Activated naive CD8-positive, alpha-beta T cell treated with anti-CD3 and anti-CD28 coated beads for 36 hours (primary cell): ENCODE measurements at regions not wholly inside any gene's neighbourhood (a gene's known extent, or its start where the extent isn't known, plus 50 kb on each side); places are given as distances from the start of the nearest gene placed in this dataset.

Experiments
- DNase-seq: peaks from one replicate; pipeline ENCODE4 v3.0.0; 2021
- H3K27ac Mint-ChIP-seq: one replicate; pipeline ENCODE4 v1.8.0; 2022; ENCODE audit warnings: mild to moderate bottlenecking, moderate library complexity, mixed read lengths
- H3K27me3 Mint-ChIP-seq: one replicate; pipeline ENCODE4 v1.8.0; 2022; ENCODE audit warnings: mild to moderate bottlenecking, mixed read lengths
- H3K36me3 Mint-ChIP-seq: one replicate; pipeline ENCODE4 v1.8.0; 2021; ENCODE audit warnings: mild to moderate bottlenecking, mixed read lengths
- H3K4me1 Mint-ChIP-seq: one replicate; pipeline ENCODE4 v1.8.0; 2021; ENCODE audit warnings: mixed read lengths
- H3K4me3 Mint-ChIP-seq: one replicate; pipeline ENCODE4 v1.8.0; 2022; ENCODE audit warnings: mild to moderate bottlenecking, moderate library complexity, mixed read lengths
- H3K9me3 Mint-ChIP-seq: one replicate; pipeline ENCODE4 v1.8.0; 2022; ENCODE audit warnings: mixed read lengths

- H3K9me3 Mint-ChIP-seq = no peaks in the 10 kb centered on the region
- H3K36me3 Mint-ChIP-seq = no peaks in the 10 kb centered on the region
- DNase-seq = no peak
- no peak overlapping the region for H3K27ac Mint-ChIP-seq
- H3K27me3 Mint-ChIP-seq = no peaks in the 10 kb centered on the region
- no peaks in the 10 kb centered on the region for H3K4me1 Mint-ChIP-seq
- no peak overlapping the region for H3K4me3 Mint-ChIP-seq
These were observed 445.5 kb upstream of the PKDCC start for GRCh38 chr2:41602341-41602740.

- no peaks in the 10 kb centered on the region for H3K4me1 Mint-ChIP-seq
- H3K4me3 Mint-ChIP-seq = no peak overlapping the region
- H3K36me3 Mint-ChIP-seq = no peaks in the 10 kb centered on the region
- H3K9me3 Mint-ChIP-seq = no peaks in the 10 kb centered on the region
- DNase-seq = no peak
- H3K27me3 Mint-ChIP-seq = no peaks in the 10 kb centered on the region
- H3K27ac Mint-ChIP-seq = no peak overlapping the region
These were observed 442.5 kb upstream of the PKDCC start for GRCh38 chr2:41605311-41605710.

GRCh38 chr2:41605914-41606313 lies 441.9 kb upstream of the PKDCC start:
- Mint-ChIP-seq H3K27me3 (no peaks in the 10 kb centered on the region), H3K27ac (no peak overlapping the region), H3K4me3 (no peak overlapping the region), H3K9me3 (no peaks in the 10 kb centered on the region), H3K4me1 (no peaks in the 10 kb centered on the region), H3K36me3 (no peaks in the 10 kb centered on the region)
- DNase-seq = no peak

- no peak overlapping the region for H3K27ac Mint-ChIP-seq
- H3K4me3 Mint-ChIP-seq = no peak overlapping the region
- no peaks in the 10 kb centered on the region for H3K36me3 Mint-ChIP-seq
- DNase-seq = no peak
- H3K4me1 Mint-ChIP-seq = no peaks in the 10 kb centered on the region
- H3K9me3 Mint-ChIP-seq = no peaks in the 10 kb centered on the region
- no peaks in the 10 kb centered on the region for H3K27me3 Mint-ChIP-seq
These were observed 437.2 kb upstream of the PKDCC start for GRCh38 chr2:41610501-41611190.

GRCh38 chr2:41618754-41619153 lies 429.1 kb upstream of the PKDCC start:
- H3K9me3 Mint-ChIP-seq = no peaks in the 10 kb centered on the region
- peaks cover 3% of the 10 kb centered on the region for H3K27me3 Mint-ChIP-seq
- no peaks in the 10 kb centered on the region for H3K36me3 Mint-ChIP-seq
- H3K4me1 Mint-ChIP-seq = no peaks in the 10 kb centered on the region
- no peak overlapping the region for H3K27ac Mint-ChIP-seq
- DNase-seq = no peak
- H3K4me3 Mint-ChIP-seq = no peak overlapping the region

- no peak for DNase-seq
- no peaks in the 10 kb centered on the region for H3K36me3 Mint-ChIP-seq
- H3K27ac Mint-ChIP-seq = no peak overlapping the region
- H3K27me3 Mint-ChIP-seq = peaks cover 3% of the 10 kb centered on the region
- H3K9me3 Mint-ChIP-seq = no peaks in the 10 kb centered on the region
- H3K4me1 Mint-ChIP-seq = no peaks in the 10 kb centered on the region
- no peak overlapping the region for H3K4me3 Mint-ChIP-seq
These were observed 426.7 kb upstream of the PKDCC start for GRCh38 chr2:41621095-41621494.

GRCh38 chr2:41621563-41621962 lies 426.3 kb upstream of the PKDCC start:
- H3K4me1 Mint-ChIP-seq = no peaks in the 10 kb centered on the region
- no peak overlapping the region for H3K4me3 Mint-ChIP-seq
- no peaks in the 10 kb centered on the region for H3K9me3 Mint-ChIP-seq
- H3K27me3 Mint-ChIP-seq = peaks cover 3% of the 10 kb centered on the region
- DNase-seq = no peak
- H3K27ac Mint-ChIP-seq = no peak overlapping the region
- no peaks in the 10 kb centered on the region for H3K36me3 Mint-ChIP-seq

GRCh38 chr2:41622301-41622700 lies 425.5 kb upstream of the PKDCC start:
- no peaks in the 10 kb centered on the region for H3K9me3 Mint-ChIP-seq
- no peak for DNase-seq
- H3K27ac Mint-ChIP-seq = no peak overlapping the region
- peaks cover 3% of the 10 kb centered on the region for H3K27me3 Mint-ChIP-seq
- no peaks in the 10 kb centered on the region for H3K36me3 Mint-ChIP-seq
- no peak overlapping the region for H3K4me3 Mint-ChIP-seq
- no peaks in the 10 kb centered on the region for H3K4me1 Mint-ChIP-seq

- no peaks in the 10 kb centered on the region for H3K9me3 Mint-ChIP-seq
- H3K4me3 Mint-ChIP-seq = no peak overlapping the region
- no peak for DNase-seq
- H3K4me1 Mint-ChIP-seq = no peaks in the 10 kb centered on the region
- no peaks in the 10 kb centered on the region for H3K36me3 Mint-ChIP-seq
- no peaks in the 10 kb centered on the region for H3K27me3 Mint-ChIP-seq
- H3K27ac Mint-ChIP-seq = no peak overlapping the region
These were observed 420.9 kb upstream of the PKDCC start for GRCh38 chr2:41626936-41627335.

GRCh38 chr2:41634686-41635085 lies 413.1 kb upstream of the PKDCC start:
- Mint-ChIP-seq H3K27ac (no peak overlapping the region), H3K36me3 (no peaks in the 10 kb centered on the region), H3K9me3 (peaks cover under 1% of the 10 kb centered on the region), H3K4me3 (no peak overlapping the region), H3K27me3 (peaks cover 3% of the 10 kb centered on the region), H3K4me1 (no peaks in the 10 kb centered on the region)
- no peak for DNase-seq

GRCh38 chr2:41644936-41645335 lies 402.9 kb upstream of the PKDCC start:
- DNase-seq = no peak
- Mint-ChIP-seq H3K36me3 (no peaks in the 10 kb centered on the region), H3K27ac (no peak overlapping the region), H3K4me1 (no peaks in the 10 kb centered on the region), H3K4me3 (no peak overlapping the region), H3K27me3 (no peaks in the 10 kb centered on the region), H3K9me3 (no peaks in the 10 kb centered on the region)

GRCh38 chr2:41647468-41648050 lies 400.3 kb upstream of the PKDCC start:
- H3K27ac Mint-ChIP-seq = no peak overlapping the region
- no peak for DNase-seq
- no peak overlapping the region for H3K4me3 Mint-ChIP-seq
- no peaks in the 10 kb centered on the region for H3K27me3 Mint-ChIP-seq
- H3K4me1 Mint-ChIP-seq = no peaks in the 10 kb centered on the region
- no peaks in the 10 kb centered on the region for H3K36me3 Mint-ChIP-seq
- no peaks in the 10 kb centered on the region for H3K9me3 Mint-ChIP-seq

GRCh38 chr2:41657226-41657625 lies 390.6 kb upstream of the PKDCC start:
- Mint-ChIP-seq H3K36me3 (no peaks in the 10 kb centered on the region), H3K4me1 (no peaks in the 10 kb centered on the region), H3K27ac (no peak overlapping the region), H3K9me3 (no peaks in the 10 kb centered on the region), H3K27me3 (no peaks in the 10 kb centered on the region), H3K4me3 (no peak overlapping the region)
- DNase-seq = no peak

GRCh38 chr2:41659758-41660157 lies 388.1 kb upstream of the PKDCC start:
- Mint-ChIP-seq H3K4me1 (no peaks in the 10 kb centered on the region), H3K36me3 (no peaks in the 10 kb centered on the region), H3K27me3 (no peaks in the 10 kb centered on the region), H3K9me3 (no peaks in the 10 kb centered on the region), H3K4me3 (no peak overlapping the region), H3K27ac (no peak overlapping the region)
- no peak for DNase-seq

GRCh38 chr2:41662461-41662860 lies 385.4 kb upstream of the PKDCC start:
- H3K4me3 Mint-ChIP-seq = no peak overlapping the region
- H3K4me1 Mint-ChIP-seq = no peaks in the 10 kb centered on the region
- no peaks in the 10 kb centered on the region for H3K36me3 Mint-ChIP-seq
- no peak for DNase-seq
- no peaks in the 10 kb centered on the region for H3K27me3 Mint-ChIP-seq
- H3K9me3 Mint-ChIP-seq = no peaks in the 10 kb centered on the region
- no peak overlapping the region for H3K27ac Mint-ChIP-seq

- Mint-ChIP-seq H3K9me3 (no peaks in the 10 kb centered on the region), H3K27ac (no peak overlapping the region), H3K4me1 (no peaks in the 10 kb centered on the region), H3K4me3 (no peak overlapping the region), H3K27me3 (no peaks in the 10 kb centered on the region), H3K36me3 (no peaks in the 10 kb centered on the region)
- DNase-seq = no peak
These were observed 384.8 kb upstream of the PKDCC start for GRCh38 chr2:41663056-41663455.
